Neutrophil (primary cell): ENCODE measurements at regions not wholly inside any gene's neighbourhood (a gene's known extent, or its start where the extent isn't known, plus 50 kb on each side); places are given as distances from the start of the nearest gene placed in this dataset.
A peak's percentile ranks its signal among the peaks of the same experiment; 100 is the strongest.

Experiments
- H3K27ac ChIP-seq: fragments of 200-600 bp; sonication (generic); 2 replicates; pipeline ENCODE4 v1.5.1; 2016; ENCODE audit warnings: mild to moderate bottlenecking, moderate library complexity
- H3K27me3 ChIP-seq: fragments of 200-600 bp; sonication (generic); 2 replicates; pipeline ENCODE4 v1.6.0; 2016; ENCODE audit warnings: mild to moderate bottlenecking
- H3K36me3 ChIP-seq: fragments of 200-600 bp; sonication (generic); 2 replicates; pipeline ENCODE4 v1.5.1; 2017
- H3K4me1 ChIP-seq, 2 experiments: fragments of 200-600 bp in 1 of 2; sonication (generic) in 1 of 2; 1 replicate in 1 of 2; 2 replicates in 1 of 2; pipeline versions ENCODE4 v1.5.1 to v1.6.1; 2013 to 2016; ENCODE audit warnings: low read depth in 1 of 2, low read length in 1 of 2, mild to moderate bottlenecking in 1 of 2, moderate library complexity in 1 of 2; ENCODE audit not compliant: control insufficient read depth in 1 of 2, insufficient read depth in 1 of 2
- H3K4me3 ChIP-seq, 2 experiments: fragments of 200-600 bp in 1 of 2; sonication (generic) in 1 of 2; 1 replicate in 1 of 2; 2 replicates in 1 of 2; pipeline ENCODE4 v1.5.1; 2013 to 2016; ENCODE audit warnings: low read depth in 1 of 2, low read length in 1 of 2, mild to moderate bottlenecking in 1 of 2, moderate library complexity in 1 of 2
- H3K9me3 ChIP-seq: fragments of 200-600 bp; sonication (generic); 2 replicates; pipeline ENCODE4 v1.5.1; 2016
- CTCF ChIP-seq: fragments of 200-600 bp; sonication (generic); IDR thresholded peaks from 2 replicates; pipeline ENCODE4 v1.5.1; 2016; ENCODE audit warnings: antibody characterized with exemption

- H3K4me1 ChIP-seq = peaks cover 11 to 16% of the 10 kb centered on the region in 2 experiments
- H3K4me3 ChIP-seq = no peak overlapping the region
- no peak for TF ChIP-seq CTCF
- H3K9me3 ChIP-seq = no peaks in the 10 kb centered on the region
- H3K27ac ChIP-seq = peak overlapping the region; percentile 16
- H3K36me3 ChIP-seq = no peaks in the 10 kb centered on the region
- H3K27me3 ChIP-seq = no peaks in the 10 kb centered on the region
These were observed 316.6 kb upstream of the JARID2 start for GRCh38 chr6:14929291-14929690.

GRCh38 chr6:14930366-14930989, 315.4 kb upstream of the JARID2 start:
- TF ChIP-seq CTCF = no peak
- Histone ChIP-seq H3K36me3 (no peaks in the 10 kb centered on the region), H3K27ac (no peak overlapping the region), H3K9me3 (no peaks in the 10 kb centered on the region), H3K27me3 (no peaks in the 10 kb centered on the region), H3K4me3 (no peak overlapping the region), H3K4me1 (peaks cover 5% of the 10 kb centered on the region in 2 experiments)

GRCh38 chr6:14932485-14933182, 313.2 kb upstream of the JARID2 start:
- H3K27me3 ChIP-seq = no peaks in the 10 kb centered on the region
- no peak for TF ChIP-seq CTCF
- H3K36me3 ChIP-seq = no peaks in the 10 kb centered on the region
- H3K4me1 ChIP-seq = peaks cover 0 to under 1% of the 10 kb centered on the region in 2 experiments
- no peak overlapping the region for H3K27ac ChIP-seq
- H3K4me3 ChIP-seq = no peak overlapping the region
- no peaks in the 10 kb centered on the region for H3K9me3 ChIP-seq

DNA sequence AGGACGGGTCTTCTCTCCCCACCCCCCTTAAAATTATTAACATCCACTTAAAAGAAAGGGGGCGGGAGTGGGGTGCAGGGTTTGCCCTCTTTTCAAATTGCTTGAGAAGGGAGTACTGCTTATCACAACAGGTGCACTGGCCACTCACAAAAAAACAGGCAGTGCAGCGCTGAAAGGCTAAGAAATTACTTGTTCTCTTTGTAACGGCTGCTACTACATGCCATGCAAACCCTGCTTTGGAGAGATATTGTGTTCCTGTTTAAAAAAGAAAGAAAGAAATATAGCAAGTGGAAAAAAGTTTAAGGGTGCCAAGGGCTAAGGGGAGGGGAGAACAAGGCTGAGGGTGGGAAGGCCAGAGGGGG, 312.7 kb upstream of the JARID2 start:
- TF ChIP-seq CTCF = no peak

DNA sequence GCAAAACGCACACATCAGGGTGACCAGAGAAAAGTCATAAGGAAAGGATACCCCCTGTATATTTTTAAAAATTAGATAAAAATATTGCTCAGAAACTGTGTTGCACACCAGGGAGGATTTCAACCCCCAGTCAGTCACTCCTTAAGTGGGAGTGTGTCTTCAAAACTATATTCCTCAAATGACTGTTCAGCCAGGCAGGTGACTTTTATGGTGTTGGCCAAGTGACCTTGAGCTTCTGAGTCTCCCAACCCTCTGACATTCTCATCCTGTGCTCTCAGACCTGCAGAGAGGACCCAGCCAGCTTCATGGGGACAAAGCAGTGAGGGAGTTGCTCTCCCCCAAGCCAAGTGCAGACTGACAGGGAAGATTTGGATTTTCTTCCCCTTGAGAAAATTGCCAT, 311.9 kb upstream of the JARID2 start:
- Histone ChIP-seq H3K4me3 (no peak overlapping the region), H3K36me3 (no peaks in the 10 kb centered on the region), H3K4me1 (no peaks in the 10 kb centered on the region), H3K27ac (no peak overlapping the region), H3K9me3 (no peaks in the 10 kb centered on the region), H3K27me3 (no peaks in the 10 kb centered on the region)
- TF ChIP-seq CTCF = no peak

More for the DNA sequence above, 312.7 kb upstream of the JARID2 start:
- Histone ChIP-seq H3K27me3 (no peaks in the 10 kb centered on the region), H3K36me3 (no peaks in the 10 kb centered on the region), H3K9me3 (no peaks in the 10 kb centered on the region), H3K27ac (no peak overlapping the region), H3K4me1 (no peaks in the 10 kb centered on the region), H3K4me3 (no peak overlapping the region)
